ENCODE measurements at regions not wholly inside any gene's neighbourhood (a gene's known extent, or its start where the extent isn't known, plus 50 kb on each side); places are given as distances from the start of the nearest gene placed in this dataset.

GRCh38 chr9:88676644-88677043, 141.7 kb downstream of the NXNL2 start:
- Histone ChIP-seq H3K4me3 (ENCODE audit: low read depth in 1 of 5, low read length in 5 of 5) (no peak overlapping the region), H3K9me3 (ENCODE audit: control insufficient read depth in 5 of 5, low read length in 5 of 5) (peaks cover 0 to 3% (median 0%) of the 10 kb centered on the region in 5 donors), H3K27ac (ENCODE audit: low read depth, low read length) (no peak overlapping the region), H3K27me3 (ENCODE audit: control insufficient read depth in 5 of 5, insufficient read depth in 4 of 5, low read length in 5 of 5) (peaks cover 0 to 4% (median 0%) of the 10 kb centered on the region in 5 donors), H3K36me3 (ENCODE audit: control insufficient read depth in 5 of 5, insufficient read depth in 5 of 5, low read length in 5 of 5) (no peaks in the 10 kb centered on the region), H3K4me1 (ENCODE audit: control insufficient read depth in 5 of 5, insufficient read depth in 5 of 5, low read length in 5 of 5) (peaks cover 0 to 8% (median 5%) of the 10 kb centered on the region in 5 donors), H3K9ac (ENCODE audit: low read length in 5 of 5) (no peak overlapping the region)

- peaks cover 0 to 4% (median 0%) of the 10 kb centered on the region in 5 donors for H3K27me3 ChIP-seq (ENCODE audit: control insufficient read depth in 5 of 5, insufficient read depth in 4 of 5, low read length in 5 of 5)
- H3K27ac ChIP-seq (ENCODE audit: low read depth, low read length): no peak overlapping the region
- peaks cover 0 to 3% (median 0%) of the 10 kb centered on the region in 5 donors for H3K9me3 ChIP-seq (ENCODE audit: control insufficient read depth in 5 of 5, low read length in 5 of 5)
- H3K9ac ChIP-seq (ENCODE audit: low read length in 5 of 5): no peak overlapping the region
- peaks cover 0 to 8% (median 5%) of the 10 kb centered on the region in 5 donors for H3K4me1 ChIP-seq (ENCODE audit: control insufficient read depth in 5 of 5, insufficient read depth in 5 of 5, low read length in 5 of 5)
- no peaks in the 10 kb centered on the region for H3K36me3 ChIP-seq (ENCODE audit: control insufficient read depth in 5 of 5, insufficient read depth in 5 of 5, low read length in 5 of 5)
- H3K4me3 ChIP-seq (ENCODE audit: low read depth in 1 of 5, low read length in 5 of 5): no peak overlapping the region
These were observed 143.0 kb downstream of the NXNL2 start for GRCh38 chr9:88678008-88678407.

DNA sequence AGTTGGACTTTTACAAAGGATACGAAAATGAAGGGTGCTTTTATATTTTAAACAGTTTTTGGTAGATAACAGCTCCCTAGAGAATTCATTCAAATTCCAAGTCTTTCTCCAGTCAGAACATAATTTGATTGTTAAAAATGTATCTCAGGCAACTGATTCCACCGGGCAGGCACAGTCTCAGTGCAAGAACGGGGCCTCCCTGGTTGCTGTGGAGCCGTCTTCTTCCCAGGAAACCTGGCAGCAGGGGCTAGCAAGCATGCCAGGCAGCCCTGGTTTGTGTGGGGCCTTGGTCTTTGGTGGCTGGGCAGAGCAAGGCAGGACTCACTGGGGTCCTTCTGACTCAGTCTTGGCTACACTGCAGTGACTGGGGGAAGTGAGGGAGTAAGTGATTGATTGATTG, 143.5 kb downstream of the NXNL2 start:
- Histone ChIP-seq H3K27me3 (ENCODE audit: control insufficient read depth in 5 of 5, insufficient read depth in 4 of 5, low read length in 5 of 5) (peaks cover 0 to 4% (median 0%) of the 10 kb centered on the region in 5 donors), H3K4me3 (ENCODE audit: low read depth in 1 of 5, low read length in 5 of 5) (no peak overlapping the region), H3K27ac (ENCODE audit: low read depth, low read length) (no peak overlapping the region), H3K9ac (ENCODE audit: low read length in 5 of 5) (no peak overlapping the region), H3K4me1 (ENCODE audit: control insufficient read depth in 5 of 5, insufficient read depth in 5 of 5, low read length in 5 of 5) (peaks cover 0 to 8% (median 5%) of the 10 kb centered on the region in 5 donors), H3K36me3 (ENCODE audit: control insufficient read depth in 5 of 5, insufficient read depth in 5 of 5, low read length in 5 of 5) (no peaks in the 10 kb centered on the region), H3K9me3 (ENCODE audit: control insufficient read depth in 5 of 5, low read length in 5 of 5) (peaks cover 0 to 3% (median 0%) of the 10 kb centered on the region in 5 donors)

DNA sequence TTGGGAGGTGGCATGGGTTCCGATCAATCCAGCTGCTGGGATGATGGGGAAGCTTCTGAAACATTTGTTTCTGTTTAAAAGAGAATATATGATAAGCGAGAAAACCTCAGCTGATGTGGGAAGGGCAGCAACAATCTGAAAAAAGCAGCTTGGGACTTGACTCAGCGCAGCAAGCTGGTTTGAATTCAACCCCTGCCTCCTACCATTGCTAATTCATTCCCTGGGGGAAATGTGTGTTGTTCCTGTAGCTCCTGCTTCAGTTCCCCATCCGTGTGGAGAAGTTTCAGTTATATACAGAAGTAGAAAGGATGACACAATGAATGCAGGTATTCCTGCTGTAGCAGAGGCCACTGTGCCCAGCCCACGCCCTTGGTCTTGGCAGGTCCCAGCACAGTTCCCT, 145.1 kb downstream of the NXNL2 start:
- peaks cover 0 to 4% (median 0%) of the 10 kb centered on the region in 5 donors for H3K27me3 ChIP-seq (ENCODE audit: control insufficient read depth in 5 of 5, insufficient read depth in 4 of 5, low read length in 5 of 5)
- no peaks in the 10 kb centered on the region for H3K36me3 ChIP-seq (ENCODE audit: control insufficient read depth in 5 of 5, insufficient read depth in 5 of 5, low read length in 5 of 5)
- no peak overlapping the region for H3K9ac ChIP-seq (ENCODE audit: low read length in 5 of 5)
- H3K4me3 ChIP-seq (ENCODE audit: low read depth in 1 of 5, low read length in 5 of 5): no peak overlapping the region
- peaks cover 0 to 3% (median 0%) of the 10 kb centered on the region in 5 donors for H3K9me3 ChIP-seq (ENCODE audit: control insufficient read depth in 5 of 5, low read length in 5 of 5)
- H3K4me1 ChIP-seq (ENCODE audit: control insufficient read depth in 5 of 5, insufficient read depth in 5 of 5, low read length in 5 of 5): peaks cover 0 to 8% (median 5%) of the 10 kb centered on the region in 5 donors
- no peak overlapping the region for H3K27ac ChIP-seq (ENCODE audit: low read depth, low read length)

DNA sequence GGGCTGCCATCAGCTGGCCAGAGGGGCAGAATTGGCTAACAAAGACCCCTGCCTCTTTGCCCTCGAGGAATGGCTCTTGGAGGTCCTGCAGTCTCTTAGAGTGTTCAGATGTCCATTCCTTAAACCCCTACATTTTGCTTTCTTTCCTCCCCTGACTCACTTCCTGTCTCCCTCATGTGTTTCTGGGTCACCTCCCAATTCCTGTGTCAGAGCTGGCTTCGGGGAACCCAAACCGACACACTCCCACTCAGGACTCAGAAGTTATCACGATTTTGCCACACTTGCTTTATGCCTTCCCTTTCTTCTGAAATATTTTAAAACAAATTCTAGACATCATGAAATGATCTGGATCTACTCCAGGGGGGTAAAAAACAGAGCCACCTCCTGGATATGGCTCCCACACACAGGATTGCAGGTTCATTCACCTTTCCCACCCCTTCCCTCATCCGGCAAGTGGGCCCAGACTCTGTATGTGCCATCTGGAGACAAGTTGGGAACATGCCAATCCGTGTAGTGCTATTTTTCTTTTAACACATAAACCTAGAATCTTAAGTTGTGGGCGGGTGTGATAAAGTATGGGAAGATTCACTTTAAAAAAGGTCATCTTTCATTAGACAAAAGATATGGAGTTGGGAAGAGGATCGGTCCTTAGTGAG, 145.7 kb downstream of the NXNL2 start:
- no peak overlapping the region for H3K9ac ChIP-seq (ENCODE audit: low read length in 5 of 5)
- no peak overlapping the region for H3K27ac ChIP-seq (ENCODE audit: low read depth, low read length)
- H3K4me3 ChIP-seq (ENCODE audit: low read depth in 1 of 5, low read length in 5 of 5): no peak overlapping the region
- H3K4me1 ChIP-seq (ENCODE audit: control insufficient read depth in 5 of 5, insufficient read depth in 5 of 5, low read length in 5 of 5): peaks cover 0 to 8% (median 5%) of the 10 kb centered on the region in 5 donors
- peaks cover 0 to 3% (median 0%) of the 10 kb centered on the region in 5 donors for H3K9me3 ChIP-seq (ENCODE audit: control insufficient read depth in 5 of 5, low read length in 5 of 5)
- H3K27me3 ChIP-seq (ENCODE audit: control insufficient read depth in 5 of 5, insufficient read depth in 4 of 5, low read length in 5 of 5): peaks cover 0 to 4% (median 0%) of the 10 kb centered on the region in 5 donors
- H3K36me3 ChIP-seq (ENCODE audit: control insufficient read depth in 5 of 5, insufficient read depth in 5 of 5, low read length in 5 of 5): no peaks in the 10 kb centered on the region

DNA sequence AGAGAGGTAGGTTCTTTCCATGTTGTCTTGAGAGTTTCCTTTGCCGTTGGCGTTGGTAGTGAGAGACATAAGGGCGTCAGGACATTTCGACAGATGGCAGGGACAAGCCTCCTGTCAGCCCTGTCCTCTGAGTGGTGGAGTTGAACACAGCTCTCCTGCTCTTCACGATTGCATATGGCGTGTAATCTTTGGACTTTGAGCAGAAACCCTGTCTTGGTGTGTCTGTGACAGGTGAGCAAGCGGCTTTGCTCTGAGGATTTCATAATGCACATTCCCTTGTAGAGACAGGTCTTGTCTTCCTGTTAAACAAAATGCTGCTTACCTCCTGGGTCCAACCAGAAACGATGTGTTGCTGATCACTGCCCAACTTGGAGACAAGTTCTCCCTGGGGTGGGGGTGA, 146.5 kb downstream of the NXNL2 start:
- peaks cover 0 to 3% (median 0%) of the 10 kb centered on the region in 5 donors for H3K9me3 ChIP-seq (ENCODE audit: control insufficient read depth in 5 of 5, low read length in 5 of 5)
- H3K4me1 ChIP-seq (ENCODE audit: control insufficient read depth in 5 of 5, insufficient read depth in 5 of 5, low read length in 5 of 5): peaks cover 0 to 8% (median 5%) of the 10 kb centered on the region in 5 donors
- H3K27ac ChIP-seq (ENCODE audit: low read depth, low read length): no peak overlapping the region
- no peaks in the 10 kb centered on the region for H3K36me3 ChIP-seq (ENCODE audit: control insufficient read depth in 5 of 5, insufficient read depth in 5 of 5, low read length in 5 of 5)
- no peak overlapping the region for H3K9ac ChIP-seq (ENCODE audit: low read length in 5 of 5)
- H3K27me3 ChIP-seq (ENCODE audit: control insufficient read depth in 5 of 5, insufficient read depth in 4 of 5, low read length in 5 of 5): peaks cover 0 to 4% (median 0%) of the 10 kb centered on the region in 5 donors
- H3K4me3 ChIP-seq (ENCODE audit: low read depth in 1 of 5, low read length in 5 of 5): no peak overlapping the region

GRCh38 chr9:88682431-88682831, 147.5 kb downstream of the NXNL2 start:
- H3K36me3 ChIP-seq (ENCODE audit: control insufficient read depth in 5 of 5, insufficient read depth in 5 of 5, low read length in 5 of 5): no peaks in the 10 kb centered on the region
- H3K27me3 ChIP-seq (ENCODE audit: control insufficient read depth in 5 of 5, insufficient read depth in 4 of 5, low read length in 5 of 5): no peaks in the 10 kb centered on the region
- H3K9me3 ChIP-seq (ENCODE audit: control insufficient read depth in 5 of 5, low read length in 5 of 5): no peaks in the 10 kb centered on the region
- peaks cover 0 to 8% (median 5%) of the 10 kb centered on the region in 5 donors for H3K4me1 ChIP-seq (ENCODE audit: control insufficient read depth in 5 of 5, insufficient read depth in 5 of 5, low read length in 5 of 5)
- no peak overlapping the region for H3K27ac ChIP-seq (ENCODE audit: low read depth, low read length)
- no peak overlapping the region for H3K9ac ChIP-seq (ENCODE audit: low read length in 5 of 5)
- H3K4me3 ChIP-seq (ENCODE audit: low read depth in 1 of 5, low read length in 5 of 5): no peak overlapping the region

DNA sequence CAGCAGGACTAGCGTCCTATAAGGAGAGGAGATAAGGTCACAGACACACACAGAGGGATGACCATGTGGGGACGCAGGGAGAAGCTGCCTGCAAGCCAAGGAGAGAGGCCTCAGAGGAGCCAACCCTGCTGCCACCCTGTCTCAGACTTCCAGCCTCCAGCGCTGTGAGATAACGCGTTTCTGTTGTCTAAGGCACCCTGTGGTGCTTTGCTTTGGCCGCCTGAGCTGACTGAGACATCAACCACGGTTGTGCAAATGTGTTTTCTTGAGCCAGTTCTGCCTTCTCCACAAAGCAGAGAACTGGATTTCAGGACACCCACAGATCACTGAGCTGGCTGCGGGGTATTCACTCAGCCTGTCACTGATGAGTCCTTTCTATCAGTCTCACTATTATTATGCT, 149.1 kb downstream of the NXNL2 start:
- no peak overlapping the region for H3K9ac ChIP-seq (ENCODE audit: low read length in 5 of 5)

DNA sequence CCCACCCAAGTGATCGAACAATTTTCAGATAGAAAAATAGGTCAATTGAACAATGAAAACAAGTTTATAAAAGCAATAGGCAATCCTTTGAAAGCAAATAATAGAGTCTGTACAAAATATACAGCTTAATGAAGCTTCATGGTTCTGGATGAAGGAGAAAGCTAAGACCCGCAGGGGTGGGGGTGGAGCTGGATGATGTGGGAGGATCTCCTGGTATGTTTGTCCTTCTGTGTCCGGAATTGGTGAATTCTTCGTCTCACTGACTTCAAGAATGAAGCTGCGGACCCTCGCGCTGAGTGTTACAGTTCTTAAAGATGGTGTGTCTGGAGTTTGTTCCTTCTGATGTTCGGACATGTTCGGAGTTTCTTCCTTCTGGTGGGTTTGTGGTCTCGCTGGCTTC, 149.9 kb downstream of the NXNL2 start:
- no peak overlapping the region for H3K9ac ChIP-seq (ENCODE audit: low read length in 5 of 5)
- H3K27me3 ChIP-seq (ENCODE audit: control insufficient read depth in 5 of 5, insufficient read depth in 4 of 5, low read length in 5 of 5): no peaks in the 10 kb centered on the region
- no peaks in the 10 kb centered on the region for H3K9me3 ChIP-seq (ENCODE audit: control insufficient read depth in 5 of 5, low read length in 5 of 5)
- H3K4me3 ChIP-seq (ENCODE audit: low read depth in 1 of 5, low read length in 5 of 5): no peak overlapping the region
- no peak overlapping the region for H3K27ac ChIP-seq (ENCODE audit: low read depth, low read length)
- peaks cover 0 to 8% (median 6%) of the 10 kb centered on the region in 5 donors for H3K4me1 ChIP-seq (ENCODE audit: control insufficient read depth in 5 of 5, insufficient read depth in 5 of 5, low read length in 5 of 5)
- H3K36me3 ChIP-seq (ENCODE audit: control insufficient read depth in 5 of 5, insufficient read depth in 5 of 5, low read length in 5 of 5): no peaks in the 10 kb centered on the region

More for the DNA sequence above, 149.1 kb downstream of the NXNL2 start:
- Histone ChIP-seq H3K27me3 (ENCODE audit: control insufficient read depth in 5 of 5, insufficient read depth in 4 of 5, low read length in 5 of 5) (no peaks in the 10 kb centered on the region), H3K36me3 (ENCODE audit: control insufficient read depth in 5 of 5, insufficient read depth in 5 of 5, low read length in 5 of 5) (no peaks in the 10 kb centered on the region), H3K9me3 (ENCODE audit: control insufficient read depth in 5 of 5, low read length in 5 of 5) (no peaks in the 10 kb centered on the region), H3K4me1 (ENCODE audit: control insufficient read depth in 5 of 5, insufficient read depth in 5 of 5, low read length in 5 of 5) (peaks cover 0 to 8% (median 5%) of the 10 kb centered on the region in 5 donors), H3K4me3 (ENCODE audit: low read depth in 1 of 5, low read length in 5 of 5) (no peak overlapping the region), H3K27ac (ENCODE audit: low read depth, low read length) (no peak overlapping the region)

GRCh38 chr9:88685966-88686365, 151.0 kb downstream of the NXNL2 start:
- Histone ChIP-seq H3K36me3 (ENCODE audit: control insufficient read depth in 5 of 5, insufficient read depth in 5 of 5, low read length in 5 of 5) (no peaks in the 10 kb centered on the region), H3K9me3 (ENCODE audit: control insufficient read depth in 5 of 5, low read length in 5 of 5) (no peaks in the 10 kb centered on the region), H3K9ac (ENCODE audit: low read length in 5 of 5) (no peak overlapping the region), H3K27ac (ENCODE audit: low read depth, low read length) (no peak overlapping the region), H3K4me3 (ENCODE audit: low read depth in 1 of 5, low read length in 5 of 5) (no peak overlapping the region), H3K27me3 (ENCODE audit: control insufficient read depth in 5 of 5, insufficient read depth in 4 of 5, low read length in 5 of 5) (no peaks in the 10 kb centered on the region), H3K4me1 (ENCODE audit: control insufficient read depth in 5 of 5, insufficient read depth in 5 of 5, low read length in 5 of 5) (peaks cover 0 to 7% (median 0%) of the 10 kb centered on the region in 5 donors)

Data from subcutaneous abdominal adipose tissue (tissue), 5 donors.